ENCODE measurements at regions not wholly inside any gene's neighbourhood (a gene's known extent, or its start where the extent isn't known, plus 50 kb on each side); places are given as distances from the start of the nearest gene placed in this dataset.
"Not testable (repeated sequence)": the region's sequence is repeated elsewhere in the genome, so short reads cannot be mapped to it uniquely, and the experiment has no call there.

DNA sequence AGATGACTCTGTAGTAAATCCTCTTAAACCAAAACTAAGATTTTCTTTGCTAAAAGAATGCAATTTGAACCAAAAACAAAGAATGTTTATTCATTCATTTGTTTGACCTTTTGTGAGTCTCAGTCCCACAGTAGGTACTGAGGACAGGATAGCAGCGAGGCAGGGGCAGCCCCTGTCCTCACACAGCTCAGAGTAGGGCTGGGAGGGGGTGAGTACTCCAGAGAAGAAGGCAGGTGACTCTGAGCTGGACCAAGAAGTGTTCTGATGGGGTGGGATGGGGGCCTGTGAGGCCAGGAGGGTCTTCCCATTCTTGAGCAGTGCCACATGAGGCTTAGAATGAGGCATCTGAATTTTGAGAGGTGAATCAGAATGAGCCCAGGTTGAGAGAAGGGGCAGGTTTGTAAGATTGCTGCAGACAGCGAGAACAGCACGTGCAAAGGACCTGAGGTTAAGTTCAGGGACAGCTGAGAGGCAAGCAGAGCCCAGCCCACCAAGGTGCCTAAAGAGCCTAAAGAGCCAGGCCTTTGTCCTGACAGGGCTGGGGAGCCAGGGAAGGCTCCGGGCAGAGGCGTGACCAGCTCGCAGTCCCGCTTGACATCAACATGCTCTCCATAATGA lies 56.9 kb upstream of the CHST15 start:
- TF ChIP-seq, protein P1, sequence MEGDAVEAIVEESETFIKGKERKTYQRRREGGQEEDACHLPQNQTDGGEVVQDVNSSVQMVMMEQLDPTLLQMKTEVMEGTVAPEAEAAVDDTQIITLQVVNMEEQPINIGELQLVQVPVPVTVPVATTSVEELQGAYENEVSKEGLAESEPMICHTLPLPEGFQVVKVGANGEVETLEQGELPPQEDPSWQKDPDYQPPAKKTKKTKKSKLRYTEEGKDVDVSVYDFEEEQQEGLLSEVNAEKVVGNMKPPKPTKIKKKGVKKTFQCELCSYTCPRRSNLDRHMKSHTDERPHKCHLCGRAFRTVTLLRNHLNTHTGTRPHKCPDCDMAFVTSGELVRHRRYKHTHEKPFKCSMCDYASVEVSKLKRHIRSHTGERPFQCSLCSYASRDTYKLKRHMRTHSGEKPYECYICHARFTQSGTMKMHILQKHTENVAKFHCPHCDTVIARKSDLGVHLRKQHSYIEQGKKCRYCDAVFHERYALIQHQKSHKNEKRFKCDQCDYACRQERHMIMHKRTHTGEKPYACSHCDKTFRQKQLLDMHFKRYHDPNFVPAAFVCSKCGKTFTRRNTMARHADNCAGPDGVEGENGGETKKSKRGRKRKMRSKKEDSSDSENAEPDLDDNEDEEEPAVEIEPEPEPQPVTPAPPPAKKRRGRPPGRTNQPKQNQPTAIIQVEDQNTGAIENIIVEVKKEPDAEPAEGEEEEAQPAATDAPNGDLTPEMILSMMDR (IDR thresholded peaks at IDR 0.05), result no peak
- no peak overlapping the region for H3K4me3 Mint-ChIP-seq
- H3K27ac Mint-ChIP-seq, result no peak overlapping the region
- ATAC-seq (no peak), DNase-seq (no peak)
- ChIA-PET POLR2A (interaction anchor here (0.6 kb wide), 1 partner anchor 183 kb away, joined by 3 read pairs; no protein-coding TSS in a partner anchor), CTCF (no interaction called here)
- peaks cover 2% of the 10 kb centered on the region for H3K9me3 Mint-ChIP-seq
- H3K27me3 Mint-ChIP-seq, result peaks cover 12% of the 10 kb centered on the region
- intact Hi-C loops (cut with micrococcal nuclease), result no loop called here
- no peaks in the 10 kb centered on the region for H3K36me3 Mint-ChIP-seq (ENCODE audit: low read depth)
- peaks cover 4% of the 10 kb centered on the region for H3K4me1 Mint-ChIP-seq (ENCODE audit: low read depth)

DNA sequence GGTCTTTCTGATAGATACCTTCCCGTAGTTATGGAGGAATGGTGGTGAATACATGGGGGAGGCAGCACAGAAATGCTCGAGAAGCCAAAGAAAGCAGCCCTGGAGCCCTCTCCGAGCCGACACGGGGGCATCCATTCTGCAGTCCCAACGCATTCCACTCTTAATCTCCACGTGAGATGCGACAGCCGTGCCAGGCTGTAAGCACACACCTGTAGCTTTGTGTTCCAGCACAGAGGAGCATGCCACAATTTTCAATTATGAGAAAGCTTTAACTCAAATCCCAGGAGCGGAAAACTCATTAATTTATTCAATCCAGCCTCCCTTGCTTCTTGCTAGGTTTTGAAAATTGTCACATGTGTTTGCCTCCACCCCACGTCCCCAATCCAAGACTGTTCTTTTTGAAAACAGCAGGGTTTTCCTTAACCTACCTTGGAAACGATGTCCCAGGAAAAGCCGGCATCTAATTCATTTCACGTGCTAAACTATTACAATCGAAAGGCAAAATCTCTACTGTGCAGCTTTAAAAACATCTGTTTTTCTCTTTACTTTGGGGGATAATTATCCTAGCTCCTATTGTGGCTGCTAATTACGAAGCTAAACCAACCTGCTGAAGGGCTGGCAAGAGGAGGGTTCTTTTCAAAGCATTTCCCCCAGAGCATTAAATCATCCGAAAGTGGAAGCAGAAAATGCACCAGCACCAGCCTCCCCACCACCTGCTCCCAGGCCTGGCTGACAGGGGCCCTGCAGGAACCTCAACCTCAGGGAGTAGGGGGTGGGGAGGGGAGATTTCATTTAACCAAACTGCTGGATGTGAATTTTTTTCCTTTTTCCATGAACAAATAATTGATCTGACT lies 56.0 kb upstream of the CHST15 start:
- intact Hi-C loops (cut with micrococcal nuclease), result no loop called here
- H3K4me1 Mint-ChIP-seq (ENCODE audit: low read depth), result peaks cover 4% of the 10 kb centered on the region
- ChIA-PET POLR2A (no interaction called here), CTCF (no interaction called here)
- H3K27ac Mint-ChIP-seq, result no peak overlapping the region
- no peaks in the 10 kb centered on the region for H3K9me3 Mint-ChIP-seq
- peaks cover 12% of the 10 kb centered on the region for H3K27me3 Mint-ChIP-seq
- no peaks in the 10 kb centered on the region for H3K36me3 Mint-ChIP-seq (ENCODE audit: low read depth)
- DNase-seq, result no peak
- no peak overlapping the region for H3K4me3 Mint-ChIP-seq
- TF ChIP-seq, protein P1 (IDR thresholded peaks at IDR 0.05), result no peak
- ATAC-seq, result no peak

DNA sequence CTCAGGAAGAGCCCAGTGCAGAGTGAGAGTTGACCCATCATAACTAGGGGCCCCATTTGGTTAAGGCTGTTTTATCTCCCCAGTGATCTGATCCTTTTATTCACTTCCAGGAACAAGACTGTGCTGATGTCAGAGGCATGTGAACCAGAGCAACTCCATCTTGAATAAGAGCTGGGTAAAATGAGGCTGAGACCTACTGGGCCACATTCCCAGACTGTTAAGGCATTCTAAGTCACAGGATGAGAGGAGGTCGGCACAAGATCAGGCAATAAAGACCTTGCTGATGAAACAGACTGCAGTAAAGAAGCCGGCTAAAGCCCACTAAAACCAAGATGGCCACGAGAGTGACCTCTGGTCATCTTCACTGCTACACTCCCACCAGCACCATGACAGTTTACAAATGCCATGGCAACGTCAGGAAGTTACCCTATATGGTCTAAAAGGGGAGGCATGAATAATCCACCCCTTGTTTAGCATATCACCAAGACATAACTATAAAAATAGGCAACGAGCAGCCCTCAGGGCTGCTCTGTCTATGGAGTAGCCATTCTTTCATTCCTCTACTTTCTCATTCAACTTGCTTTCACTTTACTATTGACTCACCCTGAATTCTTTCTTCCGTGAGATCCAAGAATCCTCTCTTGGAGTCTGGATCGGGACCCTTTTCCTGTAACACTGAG lies 55.3 kb upstream of the CHST15 start:
- POLR2A ChIA-PET; intact Hi-C loops (cut with micrococcal nuclease); DNase-seq; ATAC-seq; H3K4me1 Mint-ChIP-seq (ENCODE audit: low read depth); H3K4me3 Mint-ChIP-seq; H3K36me3 Mint-ChIP-seq (ENCODE audit: low read depth); CTCF ChIA-PET; H3K27ac Mint-ChIP-seq; H3K9me3 Mint-ChIP-seq: not testable (repeated sequence)
- peaks cover 12% of the 10 kb centered on the region for H3K27me3 Mint-ChIP-seq

DNA sequence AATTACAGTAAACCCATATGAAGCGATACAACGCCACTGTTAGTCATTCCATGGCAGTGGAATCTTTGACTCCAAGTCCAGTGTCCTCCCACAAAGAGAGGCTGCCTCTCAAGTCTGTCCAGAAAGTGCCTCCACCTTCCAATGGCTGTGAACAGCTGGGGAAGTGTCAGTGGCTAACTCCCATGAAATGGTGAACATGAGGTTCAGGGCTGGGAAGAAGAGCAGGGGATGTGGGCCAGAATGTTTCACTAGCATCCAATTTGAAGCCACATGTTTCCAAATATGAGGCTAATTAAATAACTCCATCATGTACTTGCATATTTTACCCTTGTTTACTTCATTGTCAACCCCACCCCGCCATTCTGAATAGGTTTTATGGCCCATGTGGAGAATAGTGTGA lies 53.1 kb upstream of the CHST15 start:
- TF ChIP-seq, protein P1 (IDR thresholded peaks at IDR 0.05), result no peak
- ChIA-PET CTCF (interaction anchor here (1.5 kb wide), 1 partner anchor 152 kb away, joined by 4 read pairs; no protein-coding TSS in a partner anchor), POLR2A (no interaction called here)
- H3K36me3 Mint-ChIP-seq (ENCODE audit: low read depth), result no peaks in the 10 kb centered on the region
- H3K9me3 Mint-ChIP-seq, result no peaks in the 10 kb centered on the region
- peaks cover 9% of the 10 kb centered on the region for H3K27me3 Mint-ChIP-seq
- DNase-seq, result no peak
- ATAC-seq, result no peak
- peaks cover 4% of the 10 kb centered on the region for H3K4me1 Mint-ChIP-seq (ENCODE audit: low read depth)
- H3K4me3 Mint-ChIP-seq, result no peak overlapping the region
- intact Hi-C loops (cut with micrococcal nuclease), result no loop called here
- H3K27ac Mint-ChIP-seq, result no peak overlapping the region

DNA sequence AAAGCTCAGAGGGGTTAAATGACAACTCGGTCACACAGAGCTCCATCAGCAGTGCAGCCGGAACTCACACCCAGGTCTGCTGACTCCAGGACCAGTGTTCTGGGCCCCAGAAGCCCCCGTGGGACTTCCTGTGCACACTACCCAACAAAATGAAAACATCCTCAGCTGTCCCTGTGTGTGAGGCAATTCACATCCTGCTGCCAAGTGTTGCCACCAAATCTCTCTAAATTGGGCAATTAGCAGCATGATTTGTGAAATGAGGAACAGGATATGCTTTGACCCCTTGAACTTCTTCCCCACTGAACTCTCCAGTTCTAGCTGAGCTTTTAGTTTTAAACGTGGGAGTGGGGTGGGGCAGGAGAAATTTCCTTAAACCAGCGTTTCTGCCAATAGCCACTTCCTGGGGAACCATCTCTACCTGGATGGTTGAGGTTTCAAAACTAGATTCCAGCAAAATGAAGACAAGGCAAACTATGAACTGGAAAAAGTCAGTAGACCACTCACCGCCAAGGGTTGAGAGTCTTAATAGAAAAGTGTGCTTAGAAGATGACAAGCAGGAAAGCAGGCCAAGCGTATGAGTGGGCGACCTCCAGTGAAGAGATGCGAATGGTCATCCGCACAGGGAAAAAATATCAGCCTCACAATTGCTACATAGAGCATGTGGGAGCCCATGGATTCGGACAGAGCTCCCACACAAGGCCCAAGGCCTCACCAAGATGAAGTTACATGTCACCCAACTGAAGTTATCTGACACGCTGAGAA lies 51.9 kb upstream of the CHST15 start:
- TF ChIP-seq, protein P1 (IDR thresholded peaks at IDR 0.05), result no peak
- peak; percentile 37 for ATAC-seq
- POLR2A ChIA-PET, result no interaction called here

More for the DNA sequence above, 51.9 kb upstream of the CHST15 start:
- H3K4me1 Mint-ChIP-seq (ENCODE audit: low read depth), result peaks cover 4% of the 10 kb centered on the region
- no peak overlapping the region for H3K4me3 Mint-ChIP-seq
- no peaks in the 10 kb centered on the region for H3K36me3 Mint-ChIP-seq (ENCODE audit: low read depth)
- no peak overlapping the region for H3K27ac Mint-ChIP-seq
- no peak for DNase-seq
- CTCF ChIA-PET, result no interaction called here
- intact Hi-C loops (cut with micrococcal nuclease), result no loop called here
- H3K27me3 Mint-ChIP-seq, result peaks cover 2% of the 10 kb centered on the region
- H3K9me3 Mint-ChIP-seq, result peaks cover under 1% of the 10 kb centered on the region

Measured in activated CD8-positive, alpha-beta T cell treated with anti-CD3 and anti-CD28 coated beads for 36 hours (primary cell).